Mucosa of gallbladder (tissue), 1 donor: ENCODE measurements at regions not wholly inside any gene's neighbourhood (a gene's known extent, or its start where the extent isn't known, plus 50 kb on each side); places are given as distances from the start of the nearest gene placed in this dataset.
A peak's percentile ranks its signal among the peaks of the same experiment; 100 is the strongest.
"Not testable (repeated sequence)": the region's sequence is repeated elsewhere in the genome, so short reads cannot be mapped to it uniquely, and the experiment has no call there.

ENCODE experiments used
- DNase-seq: peaks from one replicate; pipeline ENCODE4 v3.0.0-alpha.2; 2020; ENCODE audit warnings: low spot score
- donor health status: DM: no; HTN: no; CAD: no.

GRCh38 chr16:52976539-52977167 lies 76.0 kb downstream of the CHD9NB start:
- peak; percentile 19 for DNase-seq

DNA sequence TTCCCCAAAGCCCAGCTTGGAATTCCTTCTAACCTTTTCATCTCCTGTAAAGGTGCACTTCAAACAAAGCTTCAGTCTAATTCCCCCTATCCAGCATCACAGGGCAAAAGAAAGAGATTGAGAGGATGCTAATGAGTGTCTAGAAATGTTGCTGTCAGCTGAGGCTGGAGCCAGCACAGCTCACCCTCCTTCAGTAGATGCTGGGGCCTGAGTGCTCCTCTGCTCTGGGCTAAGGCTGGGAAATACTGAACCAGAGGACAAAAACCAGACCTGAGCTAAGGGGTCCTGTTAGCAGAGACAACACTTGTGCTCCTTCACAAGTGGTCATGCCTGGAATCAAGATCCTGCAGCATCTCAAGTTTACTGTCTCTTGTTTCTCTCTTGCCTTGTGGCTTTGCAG lies 85.0 kb downstream of the CHD9NB start:
- DNase-seq, result no peak

DNA sequence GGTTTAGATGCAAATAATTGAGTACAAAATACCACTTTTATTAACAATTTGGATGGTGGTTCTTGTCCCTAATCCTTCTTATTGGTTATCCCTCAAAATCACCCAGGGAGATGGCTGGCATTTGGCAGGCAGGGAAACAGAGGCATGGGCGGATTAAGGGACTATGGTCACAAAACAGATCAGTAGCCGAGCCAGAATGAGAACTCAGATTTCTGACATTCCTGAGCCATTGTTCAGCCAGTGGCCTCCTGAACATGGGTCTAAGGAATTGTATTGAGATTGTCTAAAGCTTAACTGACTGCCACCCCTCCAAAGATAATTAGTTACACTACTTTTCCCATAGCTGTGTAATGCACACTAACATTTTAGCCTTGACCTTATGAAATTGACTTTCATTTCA lies 88.4 kb downstream of the CHD9NB start:
- no peak for DNase-seq

DNA sequence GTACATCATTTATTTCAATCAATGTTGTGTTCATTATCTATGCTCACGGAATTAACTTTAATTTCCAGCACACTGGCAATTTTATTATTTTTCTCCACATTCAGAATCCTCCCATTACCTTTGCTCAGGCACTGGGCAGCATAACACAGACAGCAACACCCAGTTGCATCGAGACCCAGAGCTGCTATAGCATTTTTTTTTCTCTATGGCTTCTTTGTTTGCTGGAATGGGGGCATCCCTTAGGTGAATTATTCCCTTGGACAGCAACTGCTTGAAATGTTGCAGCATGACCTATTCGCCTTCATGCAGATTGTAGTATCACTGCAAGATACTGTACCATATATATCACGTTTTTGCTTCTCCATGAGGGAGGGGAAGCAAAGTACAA lies 88.8 kb downstream of the CHD9NB start:
- no peak for DNase-seq

DNA sequence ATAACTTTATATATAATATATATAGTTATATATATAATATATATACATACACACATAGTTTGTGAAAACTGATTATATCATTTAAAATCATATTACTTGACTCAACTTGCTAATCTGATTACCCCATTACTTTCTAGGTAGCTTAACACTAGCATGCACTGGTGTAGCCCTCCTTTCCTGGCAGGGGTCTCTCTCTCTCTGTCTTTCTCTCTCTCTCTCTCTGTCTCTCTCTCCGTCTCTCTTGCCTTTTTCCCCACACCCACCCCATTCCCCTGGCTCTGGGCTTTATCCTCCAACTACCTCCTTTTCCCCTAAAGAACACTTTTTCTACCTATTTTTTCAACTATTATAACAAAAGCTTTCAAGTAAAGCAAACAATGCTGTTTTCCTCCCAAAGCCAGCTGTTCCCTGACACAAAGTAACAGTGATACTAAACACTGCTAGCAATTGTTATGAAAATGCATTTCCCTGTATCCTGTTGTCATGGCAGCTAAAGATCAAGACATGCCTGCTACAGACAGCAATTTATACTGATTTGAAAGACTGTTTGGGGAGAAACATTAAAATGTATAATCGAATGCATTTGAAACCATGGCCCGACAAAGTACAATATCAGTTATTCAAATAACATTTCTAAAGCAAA lies 89.4 kb downstream of the CHD9NB start:
- DNase-seq, result no peak

- no peak for DNase-seq
These were observed 93.7 kb downstream of the CHD9NB start for GRCh38 chr16:52958951-52959350.

GRCh38 chr16:52957199-52957598 lies 95.5 kb downstream of the CHD9NB start:
- no peak for DNase-seq

DNA sequence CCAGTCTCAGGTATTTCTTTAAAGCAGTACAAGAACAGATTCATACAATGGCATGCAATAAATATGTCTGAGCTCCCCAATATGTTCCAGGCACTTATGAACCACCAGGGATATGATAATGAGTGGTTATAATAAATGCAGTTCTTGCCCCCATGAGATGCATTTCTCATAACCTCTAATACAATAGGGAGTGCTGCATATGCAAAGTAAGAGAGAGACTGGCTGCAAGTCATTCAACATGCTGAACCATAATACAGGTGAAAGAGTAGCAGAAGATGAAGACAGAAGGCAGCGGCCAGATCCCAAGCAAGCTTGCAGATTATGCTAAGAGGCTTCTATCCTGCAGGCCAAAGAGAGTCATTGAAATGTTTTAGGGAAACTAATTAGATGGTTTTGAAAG lies 96.7 kb downstream of the CHD9NB start:
- DNase-seq, result no peak

- no peak for DNase-seq
These were observed 99.5 kb downstream of the CHD9NB start for GRCh38 chr16:52953215-52953614.

DNA sequence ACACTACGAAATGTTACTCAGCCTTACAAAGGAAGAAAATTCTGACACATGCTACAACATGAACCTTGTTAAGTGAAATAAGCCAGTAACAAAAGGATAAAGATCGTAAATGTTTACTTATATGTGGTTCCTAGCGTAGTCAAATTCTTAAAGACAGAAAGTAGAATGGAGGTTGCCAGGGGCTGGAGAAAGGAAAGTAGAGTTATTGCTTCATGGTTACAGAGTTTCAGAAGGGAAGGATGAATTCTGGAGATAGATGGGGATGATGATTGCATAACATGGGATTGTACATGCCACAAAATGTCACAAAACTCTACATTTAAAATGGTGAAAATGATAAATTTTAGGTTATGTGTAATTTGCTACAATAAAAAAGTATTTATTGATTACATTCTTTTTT lies 103.8 kb downstream of the CHD9NB start:
- no peak for DNase-seq

DNA sequence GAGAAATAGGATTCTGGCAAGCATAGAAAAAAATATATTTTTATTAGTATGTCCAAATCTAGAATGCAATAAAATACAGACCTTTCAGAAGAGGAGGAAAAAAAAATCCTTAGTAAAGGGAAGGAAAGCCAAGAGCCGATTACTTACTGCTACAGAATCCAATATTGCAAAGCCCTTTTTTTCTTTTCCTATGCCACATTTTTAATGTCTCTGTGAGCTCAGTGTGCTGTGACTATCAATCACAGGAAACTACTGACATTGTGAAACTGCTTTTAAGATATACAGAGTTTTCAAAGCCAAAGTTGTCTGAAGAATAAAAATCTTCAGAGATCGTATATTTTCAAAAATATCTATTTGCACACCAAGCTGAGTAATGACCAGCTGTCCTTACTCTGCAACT lies 120.4 kb downstream of the CHD9NB start:
- DNase-seq, result no peak

GRCh38 chr16:52929478-52930400 lies 123.0 kb downstream of the CHD9NB start:
- DNase-seq, result no peak

DNA sequence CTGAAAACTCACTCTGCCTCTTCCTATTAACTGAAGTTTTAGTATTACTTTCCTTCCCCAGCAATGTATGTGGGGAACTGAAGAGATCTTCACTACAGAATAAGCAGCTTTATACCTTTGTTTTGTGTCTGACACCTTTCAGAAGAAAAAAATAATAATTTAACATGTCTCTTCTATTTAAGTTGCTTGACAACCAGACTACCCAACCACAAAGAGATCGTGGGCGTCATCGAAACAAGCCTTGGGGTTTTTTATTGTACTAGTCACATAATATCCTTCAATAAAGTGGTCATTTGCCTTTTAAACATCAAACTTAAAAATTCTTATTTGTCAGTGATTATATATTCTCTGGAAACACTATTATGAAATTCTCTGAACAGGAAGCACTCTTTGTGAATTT lies 123.7 kb downstream of the CHD9NB start:
- no peak for DNase-seq

- DNase-seq, result no peak
These were observed 127.6 kb downstream of the CHD9NB start for GRCh38 chr16:52925143-52925542.

GRCh38 chr16:52924162-52924561 lies 128.5 kb downstream of the CHD9NB start:
- DNase-seq, result no peak

DNA sequence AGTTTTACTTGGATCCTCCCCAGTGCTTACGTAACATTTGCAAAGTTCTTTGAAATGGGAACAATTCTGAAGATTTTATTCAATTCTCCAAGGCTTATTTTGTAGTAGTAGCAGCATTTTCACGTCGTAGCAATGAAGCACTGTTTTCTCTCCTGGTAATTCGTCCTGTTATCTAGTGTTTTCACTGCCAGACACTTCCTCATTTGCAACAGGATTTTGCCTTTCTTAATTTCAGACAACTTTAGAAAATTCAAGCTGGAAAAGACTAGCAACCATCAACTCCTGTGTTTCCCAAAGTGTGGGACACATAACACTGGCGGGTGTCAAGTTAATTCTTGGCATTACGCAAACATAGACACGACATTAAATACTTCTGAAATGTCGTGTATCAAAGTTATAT lies 131.6 kb downstream of the CHD9NB start:
- DNase-seq, result no peak

DNA sequence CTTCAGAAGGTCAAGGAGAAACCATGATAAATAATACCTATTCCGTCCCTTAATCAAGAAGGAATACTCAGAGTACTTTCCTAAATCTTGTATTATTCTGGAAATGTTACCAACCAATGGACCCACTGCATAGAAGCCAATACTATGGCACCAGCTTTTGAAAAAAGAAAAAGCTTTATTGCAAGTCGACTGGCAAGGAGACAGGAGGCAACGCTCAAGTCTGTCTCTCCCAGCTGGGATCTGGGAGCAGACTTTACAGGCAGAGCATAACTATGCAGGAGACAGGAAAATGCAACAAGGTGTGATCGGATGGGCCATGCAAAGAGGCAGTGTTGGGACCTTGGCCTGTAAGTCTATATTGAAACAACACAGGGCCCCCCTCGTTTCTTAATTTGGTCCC lies 132.4 kb downstream of the CHD9NB start:
- DNase-seq, result no peak

GRCh38 chr16:52914428-52914827 lies 138.3 kb downstream of the CHD9NB start:
- no peak for DNase-seq

DNA sequence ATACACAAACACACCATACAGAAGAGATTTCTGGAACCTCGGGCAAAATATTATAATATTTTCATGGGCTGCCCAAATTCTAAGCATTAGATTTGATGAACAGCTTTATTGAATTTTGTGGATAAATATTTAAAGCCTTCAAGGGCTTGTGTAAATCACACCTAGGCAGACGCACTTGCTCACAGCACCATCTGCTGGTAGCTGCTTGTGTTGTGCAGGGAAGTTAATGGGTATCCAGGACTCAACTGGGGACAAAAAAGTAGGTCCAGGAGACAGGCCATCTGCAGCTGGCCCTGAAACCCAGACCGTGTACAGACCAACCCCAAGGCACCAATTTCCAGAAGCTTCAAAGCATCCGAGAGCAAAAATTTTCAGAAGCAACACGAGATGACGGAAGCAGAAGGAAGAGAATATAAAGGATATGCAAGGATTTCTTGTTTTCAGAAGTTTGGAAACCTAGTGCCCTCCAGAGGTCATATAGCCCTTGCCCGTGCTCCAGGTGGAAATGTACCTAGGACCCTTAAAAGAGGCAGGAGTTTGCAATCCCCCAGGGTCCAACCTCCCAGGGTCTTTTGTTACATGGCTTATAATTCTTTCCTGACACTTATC lies 140.0 kb downstream of the CHD9NB start:
- DNase-seq, result peak; percentile 73

GRCh38 chr16:52908057-52908456 lies 144.6 kb downstream of the CHD9NB start:
- DNase-seq, result not testable (repeated sequence)

GRCh38 chr16:52906281-52906680 lies 146.4 kb downstream of the CHD9NB start:
- DNase-seq, result no peak

DNA sequence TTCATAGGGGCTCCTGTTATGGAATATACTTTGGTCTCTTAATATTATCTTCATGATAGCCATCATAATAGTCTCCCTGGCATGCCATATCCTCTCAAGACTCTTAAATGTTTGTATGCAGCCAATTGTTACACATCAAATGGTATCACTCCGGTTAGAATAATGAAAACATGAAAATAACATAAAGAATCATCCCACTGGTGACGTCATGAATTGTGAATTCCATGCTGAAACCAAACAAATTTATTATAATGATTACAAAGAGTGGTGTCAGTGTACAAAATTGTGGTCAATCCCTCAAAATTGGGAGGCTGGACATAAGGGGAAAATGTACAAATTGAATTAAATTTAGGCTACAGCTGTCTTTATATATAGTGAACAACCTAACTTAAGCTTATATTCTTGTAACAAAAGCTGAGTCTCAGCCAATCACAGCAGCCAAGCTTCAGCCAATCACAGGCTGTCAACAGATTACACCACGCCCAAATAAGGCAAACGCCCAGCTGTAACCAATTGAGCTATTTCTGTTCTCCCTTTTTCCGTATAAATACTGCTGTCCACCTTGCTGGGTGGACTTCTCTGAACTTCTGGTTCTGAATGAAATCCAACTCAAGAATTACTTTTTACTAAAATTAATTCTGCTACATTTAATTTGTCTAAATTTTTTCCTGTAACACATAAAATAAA lies 156.1 kb downstream of the CHD9NB start:
- DNase-seq, result no peak
